H9 (cell line): ENCODE measurements at regions not wholly inside any gene's neighbourhood (a gene's known extent, or its start where the extent isn't known, plus 50 kb on each side); places are given as distances from the start of the nearest gene placed in this dataset.

ENCODE experiments used
- DNase-seq: peaks from one replicate; pipeline ENCODE4 v3.0.0-alpha.2; 2017
- H2AFZ ChIP-seq: one replicate; pipeline ENCODE4 v1.6.1; 2013; ENCODE audit warnings: mild to moderate bottlenecking, low read length, control low read depth, moderate library complexity
- H2AK5ac ChIP-seq: 2 replicates; pipeline ENCODE4 v1.6.1; 2013; ENCODE audit warnings: low read length, control low read depth, mixed read lengths; ENCODE audit not compliant: insufficient read length
- H2BK120ac ChIP-seq: one replicate; pipeline ENCODE4 v1.6.1; 2013; ENCODE audit warnings: low read depth, mild to moderate bottlenecking, low read length, control low read depth, inconsistent platforms; ENCODE audit not compliant: poor library complexity, severe bottlenecking
- H2BK12ac ChIP-seq: 2 replicates; pipeline ENCODE4 v1.6.1; 2013; ENCODE audit warnings: low read length, control low read depth, mixed read lengths, low read depth; ENCODE audit not compliant: insufficient read length
- H2BK15ac ChIP-seq: 2 replicates; pipeline ENCODE4 v1.6.1; 2013; ENCODE audit warnings: low read depth, low read length, control low read depth
- H2BK20ac ChIP-seq: one replicate; pipeline ENCODE4 v1.6.1; 2013; ENCODE audit warnings: low read depth, mild to moderate bottlenecking, low read length, control low read depth, inconsistent platforms; ENCODE audit not compliant: poor library complexity, severe bottlenecking
- H2BK5ac ChIP-seq: 2 replicates; pipeline ENCODE4 v1.6.1; 2013; ENCODE audit warnings: low read length, control low read depth, mixed read lengths; ENCODE audit not compliant: insufficient read length
- H3K14ac ChIP-seq: 2 replicates; pipeline ENCODE4 v1.6.1; 2013; ENCODE audit warnings: low read length, control low read depth; ENCODE audit not compliant: insufficient read depth
- H3K18ac ChIP-seq: 2 replicates; pipeline ENCODE4 v1.6.1; 2013; ENCODE audit warnings: low read depth, mild to moderate bottlenecking, mixed read lengths, low read length, control low read depth; ENCODE audit not compliant: insufficient read length
- H3K23ac ChIP-seq: 2 replicates; pipeline ENCODE4 v1.6.1; 2013; ENCODE audit warnings: low read length, control low read depth, mixed read lengths, low read depth; ENCODE audit not compliant: insufficient read length
- H3K23me2 ChIP-seq: 2 replicates; pipeline ENCODE4 v1.6.1; 2013; ENCODE audit warnings: low read depth, mild to moderate bottlenecking, mixed read lengths, low read length, control low read depth; ENCODE audit not compliant: insufficient read length, poor library complexity, severe bottlenecking
- H3K27ac ChIP-seq: 2 replicates; pipeline ENCODE4 v1.5.1; 2013; ENCODE audit warnings: low read length, control low read depth, mixed read lengths, low read depth; ENCODE audit not compliant: insufficient read length
- H3K27me3 ChIP-seq: 2 replicates; pipeline ENCODE4 v1.6.1; 2013; ENCODE audit warnings: low read length, control low read depth, inconsistent platforms; ENCODE audit not compliant: insufficient read depth
- H3K4ac ChIP-seq: 2 replicates; pipeline ENCODE4 v1.6.1; 2013; ENCODE audit warnings: low read depth, mild to moderate bottlenecking, control low read depth, inconsistent platforms, low read length, moderate library complexity
- H3K4me1 ChIP-seq: 2 replicates; pipeline ENCODE4 v1.6.1; 2013; ENCODE audit warnings: low read length, control low read depth, inconsistent platforms; ENCODE audit not compliant: insufficient read depth
- H3K4me2 ChIP-seq: 2 replicates; pipeline ENCODE4 v1.6.1; 2013; ENCODE audit warnings: low read length, control low read depth, mixed read lengths; ENCODE audit not compliant: insufficient read length, insufficient read depth
- H3K56ac ChIP-seq: 2 replicates; pipeline ENCODE4 v1.6.1; 2013; ENCODE audit warnings: low read depth, mild to moderate bottlenecking, mixed read lengths, low read length, control low read depth; ENCODE audit not compliant: insufficient read length
- H3K79me1 ChIP-seq: 2 replicates; pipeline ENCODE4 v1.6.1; 2013; ENCODE audit warnings: low read depth, mild to moderate bottlenecking, moderate library complexity, low read length, control low read depth, inconsistent platforms; ENCODE audit not compliant: insufficient read depth, poor library complexity, severe bottlenecking
- H3K79me2 ChIP-seq: 2 replicates; pipeline ENCODE4 v1.6.1; 2013; ENCODE audit warnings: low read length, control low read depth, inconsistent platforms; ENCODE audit not compliant: insufficient read depth
- H3K9ac ChIP-seq: 2 replicates; pipeline ENCODE4 v1.6.1; 2013; ENCODE audit warnings: low read length, control low read depth, mixed read lengths; ENCODE audit not compliant: insufficient read length; ENCODE audit errors: extremely low read depth
- H3K9me3 ChIP-seq: one replicate; pipeline ENCODE4 v1.6.1; 2013; ENCODE audit warnings: low read depth, low read length, inconsistent platforms; ENCODE audit not compliant: control insufficient read depth
- H3T11ph ChIP-seq: one replicate; pipeline ENCODE4 v1.6.1; 2013; ENCODE audit warnings: mild to moderate bottlenecking, low read length, control low read depth, inconsistent platforms
- H4K20me1 ChIP-seq: one replicate; pipeline ENCODE4 v1.6.1; 2013; ENCODE audit not compliant: control insufficient read depth, insufficient read length, insufficient read depth
- H4K5ac ChIP-seq: 2 replicates; pipeline ENCODE4 v1.6.1; 2013; ENCODE audit warnings: low read depth, mild to moderate bottlenecking, mixed read lengths, low read length, control low read depth; ENCODE audit not compliant: insufficient read length
- H4K8ac ChIP-seq: replicated peaks from 2 replicates; pipeline ENCODE4 v1.6.1; 2013; ENCODE audit warnings: low read length, control low read depth, mixed read lengths, low read depth; ENCODE audit not compliant: insufficient read length
- H4K91ac ChIP-seq: 2 replicates; pipeline ENCODE4 v1.6.1; 2013; ENCODE audit warnings: low read depth, mild to moderate bottlenecking, moderate library complexity, mixed read lengths, low read length, control low read depth; ENCODE audit not compliant: insufficient read length
- H3K27ac Mint-ChIP-seq, 3 experiments: 2 replicates in 2 of 3; 3 replicates in 1 of 3; pipeline ENCODE4 v1.8.0; 2020 to 2021; ENCODE audit warnings: mixed read lengths in 3 of 3, mild to moderate bottlenecking in 1 of 3, moderate library complexity in 1 of 3
- H3K27me3 Mint-ChIP-seq: 2 replicates; pipeline ENCODE4 v1.8.0; 2021; ENCODE audit warnings: low read depth, mild to moderate bottlenecking, moderate library complexity, mixed read lengths
- H3K36me3 Mint-ChIP-seq, 3 experiments: 2 replicates in 2 of 3; 3 replicates in 1 of 3; pipeline ENCODE4 v1.8.0; 2020 to 2021; ENCODE audit warnings: low read depth in 3 of 3, mixed read lengths in 3 of 3; ENCODE audit not compliant: insufficient read depth in 1 of 3
- H3K4me1 Mint-ChIP-seq, 2 experiments: 2 replicates each; pipeline ENCODE4 v1.8.0; 2020; ENCODE audit warnings: mixed read lengths in 2 of 2
- H3K4me3 Mint-ChIP-seq, 2 experiments: 2 replicates in 1 of 2; 3 replicates in 1 of 2; pipeline ENCODE4 v1.8.0; 2020 to 2021; ENCODE audit warnings: mild to moderate bottlenecking in 2 of 2, mixed read lengths in 2 of 2, moderate library complexity in 1 of 2
- H3K9me3 Mint-ChIP-seq, 2 experiments: 2 replicates in 1 of 2; 3 replicates in 1 of 2; pipeline ENCODE4 v1.8.0; 2020; ENCODE audit warnings: mild to moderate bottlenecking in 2 of 2, mixed read lengths in 2 of 2, moderate library complexity in 1 of 2
- WGBS: extraction: QIAGEN DNeasy Blood & Tissue Kit; methylation state at CpG from one replicate; pipeline ENCODE4 v1.1.7; 2013; ENCODE audit warnings: missing lambda C conversion rate, low lambda C conversion rate, mixed read lengths; ENCODE audit not compliant: insufficient read length; ENCODE audit errors: extremely low coverage; 5-methylcytosine and 5-hydroxymethylcytosine counted together
- TF ChIP-seq, protein P1 (sequence below): fragments of 200-600 bp; sonication (generic); conservative IDR thresholded peaks from 3 replicates; pipeline ENCODE4 v1.8.0; 2021; ENCODE audit warnings: antibody characterized with exemption, mild to moderate bottlenecking

DNA sequence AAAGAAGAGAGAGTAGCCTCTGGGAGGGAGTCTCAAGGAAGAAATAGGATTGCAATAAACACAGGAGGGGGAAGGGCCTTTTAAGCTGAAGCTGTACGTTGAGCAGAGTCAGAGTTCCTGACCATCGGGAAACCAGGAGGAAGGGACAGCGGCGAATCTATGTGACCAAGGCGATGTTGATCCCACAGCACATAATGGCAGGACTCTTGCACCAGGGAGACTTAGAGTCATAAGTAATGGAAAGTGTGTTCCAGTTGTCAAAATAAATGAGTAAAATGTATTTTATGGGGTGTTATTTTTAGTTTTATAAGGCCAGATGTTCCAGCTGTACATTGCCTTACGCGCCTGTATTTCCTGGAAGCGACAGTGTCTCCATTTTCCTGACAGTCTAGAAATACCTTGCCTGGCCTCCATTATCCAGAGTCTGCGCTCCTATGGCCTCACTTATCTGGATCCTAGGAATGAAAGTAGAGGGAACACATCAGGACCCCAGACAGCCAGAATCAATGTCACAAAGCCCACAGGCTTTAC, 152.8 kb upstream of the COPS8 start:
- Histone ChIP-seq H3K27me3 (no peaks in the 10 kb centered on the region), H4K91ac (no peak overlapping the region), H3K23ac (no peak overlapping the region), H2BK5ac (no peak overlapping the region), H2BK12ac (no peak overlapping the region), H2BK120ac (no peak overlapping the region), H2AK5ac (no peak overlapping the region), H3K4ac (no peak overlapping the region), H4K5ac (no peak overlapping the region), H3K18ac (no peak overlapping the region), H3K4me1 (no peaks in the 10 kb centered on the region; the same call in 1 of the 2 replicates), H3T11ph (no peak overlapping the region), H3K14ac (no peak overlapping the region), H4K20me1 (no peaks in the 10 kb centered on the region), H3K27ac (no peak overlapping the region), H2BK20ac (no peak overlapping the region), H3K56ac (no peak overlapping the region), H2BK15ac (no peak overlapping the region), H3K4me2 (no peak overlapping the region), H3K79me2 (no peaks in the 10 kb centered on the region), H3K23me2 (no peaks in the 10 kb centered on the region), H3K79me1 (no peaks in the 10 kb centered on the region), H3K9ac (no peak overlapping the region), H3K9me3 (no peaks in the 10 kb centered on the region), H2AFZ (no peak overlapping the region), H4K8ac (no peak overlapping the region)
- H3K27ac Mint-ChIP-seq: no peak overlapping the region
- no peaks in the 10 kb centered on the region for H3K36me3 Mint-ChIP-seq
- TF ChIP-seq, protein P1, sequence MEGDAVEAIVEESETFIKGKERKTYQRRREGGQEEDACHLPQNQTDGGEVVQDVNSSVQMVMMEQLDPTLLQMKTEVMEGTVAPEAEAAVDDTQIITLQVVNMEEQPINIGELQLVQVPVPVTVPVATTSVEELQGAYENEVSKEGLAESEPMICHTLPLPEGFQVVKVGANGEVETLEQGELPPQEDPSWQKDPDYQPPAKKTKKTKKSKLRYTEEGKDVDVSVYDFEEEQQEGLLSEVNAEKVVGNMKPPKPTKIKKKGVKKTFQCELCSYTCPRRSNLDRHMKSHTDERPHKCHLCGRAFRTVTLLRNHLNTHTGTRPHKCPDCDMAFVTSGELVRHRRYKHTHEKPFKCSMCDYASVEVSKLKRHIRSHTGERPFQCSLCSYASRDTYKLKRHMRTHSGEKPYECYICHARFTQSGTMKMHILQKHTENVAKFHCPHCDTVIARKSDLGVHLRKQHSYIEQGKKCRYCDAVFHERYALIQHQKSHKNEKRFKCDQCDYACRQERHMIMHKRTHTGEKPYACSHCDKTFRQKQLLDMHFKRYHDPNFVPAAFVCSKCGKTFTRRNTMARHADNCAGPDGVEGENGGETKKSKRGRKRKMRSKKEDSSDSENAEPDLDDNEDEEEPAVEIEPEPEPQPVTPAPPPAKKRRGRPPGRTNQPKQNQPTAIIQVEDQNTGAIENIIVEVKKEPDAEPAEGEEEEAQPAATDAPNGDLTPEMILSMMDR: no peak
- no peak for DNase-seq
- no peak overlapping the region for H3K4me3 Mint-ChIP-seq
- peaks cover 7 to 13% of the 10 kb centered on the region in 2 experiments; a peak in 3 of 4 replicates for H3K4me1 Mint-ChIP-seq
- no peaks in the 10 kb centered on the region for H3K9me3 Mint-ChIP-seq
- peaks cover 11% of the 10 kb centered on the region for H3K27me3 Mint-ChIP-seq
- no CpG with 5 or more reads among the region's 9 CpGs for WGBS
